Activated T-helper 2 cell treated with anti-CD3 and anti-CD28 coated beads, Interferon-gamma antibody, Interleukin-2, Interleukin-4, amounts not matched to agents 10 μg/mL and 5 μg/mL and 100 μg/mL, durations not matched to agents 14 hours and 24 hours and 36 hours (primary cell): ENCODE measurements at regions not wholly inside any gene's neighbourhood (a gene's known extent, or its start where the extent isn't known, plus 50 kb on each side); places are given as distances from the start of the nearest gene placed in this dataset.

Experiments used
- DNase-seq: peaks from one replicate; pipeline ENCODE4 v3.0.0; 2021; ENCODE audit warnings: low spot score
- H3K27ac Mint-ChIP-seq: one replicate; pipeline ENCODE4 v1.8.0; 2021; ENCODE audit warnings: mixed read lengths
- H3K27me3 Mint-ChIP-seq: one replicate; pipeline ENCODE4 v1.8.0; 2021; ENCODE audit warnings: low read depth, mixed read lengths
- H3K36me3 Mint-ChIP-seq: one replicate; pipeline ENCODE4 v1.8.0; 2021; ENCODE audit warnings: low read depth, mixed read lengths
- H3K4me1 Mint-ChIP-seq: one replicate; pipeline ENCODE4 v1.8.0; 2021; ENCODE audit warnings: low read depth, mixed read lengths
- H3K4me3 Mint-ChIP-seq: one replicate; pipeline ENCODE4 v1.8.0; 2021; ENCODE audit warnings: low read depth, mild to moderate bottlenecking, moderate library complexity, mixed read lengths
- H3K9me3 Mint-ChIP-seq: one replicate; pipeline ENCODE4 v1.8.0; 2021; ENCODE audit warnings: mixed read lengths
- intact Hi-C: fragments of 100-400 bp; cut with micrococcal nuclease; formaldehyde crosslinking; loops from one replicate; pipeline ENCODE4 v1.15.1; 2023

GRCh38 chr1:34338871-34339270 lies 162.2 kb downstream of the C1orf94 start:
- Mint-ChIP-seq H3K4me3 (no peak overlapping the region), H3K27me3 (no peaks in the 10 kb centered on the region), H3K27ac (no peak overlapping the region), H3K4me1 (no peaks in the 10 kb centered on the region), H3K36me3 (no peaks in the 10 kb centered on the region), H3K9me3 (no peaks in the 10 kb centered on the region)
- intact Hi-C loops = no loop called here
- DNase-seq = no peak

- H3K36me3 Mint-ChIP-seq = no peaks in the 10 kb centered on the region
Observed at GRCh38 chr1:34341896-34342295, 165.2 kb downstream of the C1orf94 start.

GRCh38 chr1:34342334-34342733 lies 165.6 kb downstream of the C1orf94 start:
- no peak overlapping the region for H3K4me3 Mint-ChIP-seq
- no peaks in the 10 kb centered on the region for H3K9me3 Mint-ChIP-seq
- H3K27ac Mint-ChIP-seq = no peak overlapping the region
- H3K4me1 Mint-ChIP-seq = no peaks in the 10 kb centered on the region
- intact Hi-C loops = no loop called here
- DNase-seq = no peak
- no peaks in the 10 kb centered on the region for H3K36me3 Mint-ChIP-seq
- no peaks in the 10 kb centered on the region for H3K27me3 Mint-ChIP-seq

More at GRCh38 chr1:34341896-34342295, 165.2 kb downstream of the C1orf94 start:
- Mint-ChIP-seq H3K27ac (no peak overlapping the region), H3K4me1 (no peaks in the 10 kb centered on the region), H3K27me3 (no peaks in the 10 kb centered on the region), H3K4me3 (no peak overlapping the region), H3K9me3 (no peaks in the 10 kb centered on the region)
- no peak for DNase-seq
- intact Hi-C loops = no loop called here

GRCh38 chr1:34346128-34346527 lies 169.4 kb downstream of the C1orf94 start:
- Mint-ChIP-seq H3K27me3 (no peaks in the 10 kb centered on the region), H3K36me3 (no peaks in the 10 kb centered on the region), H3K27ac (no peak overlapping the region), H3K9me3 (no peaks in the 10 kb centered on the region), H3K4me3 (no peak overlapping the region), H3K4me1 (no peaks in the 10 kb centered on the region)
- no peak for DNase-seq
- intact Hi-C loops = no loop called here

- Mint-ChIP-seq H3K4me1 (no peaks in the 10 kb centered on the region), H3K27me3 (peaks cover 3% of the 10 kb centered on the region), H3K36me3 (no peaks in the 10 kb centered on the region), H3K9me3 (no peaks in the 10 kb centered on the region), H3K27ac (no peak overlapping the region), H3K4me3 (no peak overlapping the region)
- no peak for DNase-seq
- intact Hi-C loops = no loop called here
Observed at GRCh38 chr1:34353409-34353808, 176.7 kb downstream of the C1orf94 start.

- no peaks in the 10 kb centered on the region for H3K36me3 Mint-ChIP-seq
- intact Hi-C loops = no loop called here
- no peaks in the 10 kb centered on the region for H3K4me1 Mint-ChIP-seq
- H3K27me3 Mint-ChIP-seq = peaks cover 3% of the 10 kb centered on the region
- no peak overlapping the region for H3K27ac Mint-ChIP-seq
- no peak for DNase-seq
- no peaks in the 10 kb centered on the region for H3K9me3 Mint-ChIP-seq
- no peak overlapping the region for H3K4me3 Mint-ChIP-seq
Observed at GRCh38 chr1:34354367-34354766, 177.7 kb downstream of the C1orf94 start.

- Mint-ChIP-seq H3K4me1 (no peaks in the 10 kb centered on the region), H3K9me3 (no peaks in the 10 kb centered on the region), H3K36me3 (no peaks in the 10 kb centered on the region), H3K27me3 (peaks cover 3% of the 10 kb centered on the region), H3K4me3 (no peak overlapping the region), H3K27ac (no peak overlapping the region)
- intact Hi-C loops = no loop called here
- DNase-seq = no peak
Observed at GRCh38 chr1:34356853-34357252, 180.1 kb downstream of the C1orf94 start.

GRCh38 chr1:34358636-34359035 lies 181.9 kb downstream of the C1orf94 start:
- no peak overlapping the region for H3K4me3 Mint-ChIP-seq
- no peaks in the 10 kb centered on the region for H3K36me3 Mint-ChIP-seq
- intact Hi-C loops = no loop called here

GRCh38 chr1:34359411-34359810 lies 182.7 kb downstream of the C1orf94 start:
- intact Hi-C loops = no loop called here
- Mint-ChIP-seq H3K4me1 (no peaks in the 10 kb centered on the region), H3K4me3 (no peak overlapping the region), H3K9me3 (no peaks in the 10 kb centered on the region), H3K27me3 (peaks cover 3% of the 10 kb centered on the region), H3K27ac (no peak overlapping the region), H3K36me3 (no peaks in the 10 kb centered on the region)
- DNase-seq = no peak

More at GRCh38 chr1:34358636-34359035, 181.9 kb downstream of the C1orf94 start:
- Mint-ChIP-seq H3K4me1 (no peaks in the 10 kb centered on the region), H3K9me3 (no peaks in the 10 kb centered on the region), H3K27ac (no peak overlapping the region), H3K27me3 (peaks cover 3% of the 10 kb centered on the region)
- no peak for DNase-seq

GRCh38 chr1:34360574-34360973 lies 183.9 kb downstream of the C1orf94 start:
- DNase-seq = no peak
- H3K27ac Mint-ChIP-seq = no peak overlapping the region
- no peak overlapping the region for H3K4me3 Mint-ChIP-seq
- intact Hi-C loops = no loop called here
- peaks cover 3% of the 10 kb centered on the region for H3K27me3 Mint-ChIP-seq
- H3K4me1 Mint-ChIP-seq = no peaks in the 10 kb centered on the region
- no peaks in the 10 kb centered on the region for H3K36me3 Mint-ChIP-seq
- no peaks in the 10 kb centered on the region for H3K9me3 Mint-ChIP-seq

- DNase-seq = no peak
- Mint-ChIP-seq H3K27ac (no peak overlapping the region), H3K4me1 (no peaks in the 10 kb centered on the region), H3K36me3 (no peaks in the 10 kb centered on the region), H3K9me3 (no peaks in the 10 kb centered on the region), H3K27me3 (peaks cover 3% of the 10 kb centered on the region), H3K4me3 (no peak overlapping the region)
- intact Hi-C loops = no loop called here
Observed at GRCh38 chr1:34361121-34361520, 184.4 kb downstream of the C1orf94 start.

GRCh38 chr1:34361781-34362357 lies 185.2 kb downstream of the C1orf94 start:
- no peaks in the 10 kb centered on the region for H3K9me3 Mint-ChIP-seq
- intact Hi-C loops = no loop called here
- DNase-seq = no peak

GRCh38 chr1:34362949-34363348 lies 186.2 kb downstream of the C1orf94 start:
- intact Hi-C loops = no loop called here
- H3K27me3 Mint-ChIP-seq = peaks cover 3% of the 10 kb centered on the region
- no peak overlapping the region for H3K4me3 Mint-ChIP-seq
- no peaks in the 10 kb centered on the region for H3K36me3 Mint-ChIP-seq
- no peaks in the 10 kb centered on the region for H3K9me3 Mint-ChIP-seq
- no peak for DNase-seq
- no peak overlapping the region for H3K27ac Mint-ChIP-seq
- H3K4me1 Mint-ChIP-seq = no peaks in the 10 kb centered on the region

More at GRCh38 chr1:34361781-34362357, 185.2 kb downstream of the C1orf94 start:
- no peaks in the 10 kb centered on the region for H3K36me3 Mint-ChIP-seq
- no peaks in the 10 kb centered on the region for H3K4me1 Mint-ChIP-seq
- H3K27me3 Mint-ChIP-seq = peaks cover 3% of the 10 kb centered on the region
- H3K27ac Mint-ChIP-seq = no peak overlapping the region
- no peak overlapping the region for H3K4me3 Mint-ChIP-seq

- Mint-ChIP-seq H3K4me3 (no peak overlapping the region), H3K36me3 (no peaks in the 10 kb centered on the region), H3K27ac (no peak overlapping the region), H3K27me3 (no peaks in the 10 kb centered on the region), H3K9me3 (no peaks in the 10 kb centered on the region), H3K4me1 (no peaks in the 10 kb centered on the region)
- intact Hi-C loops = no loop called here
- DNase-seq = no peak
Observed at GRCh38 chr1:34363447-34363846, 186.7 kb downstream of the C1orf94 start.
